ENCODE measurements at regions not wholly inside any gene's neighbourhood (a gene's known extent, or its start where the extent isn't known, plus 50 kb on each side); places are given as distances from the start of the nearest gene placed in this dataset.

GRCh38 chr20:6898928-6899327 lies 131.4 kb downstream of the BMP2 start:
- TF ChIP-seq CTCF (IDR thresholded peaks at IDR 0.05; ENCODE audit: low read depth, low read length, missing input control) (no peak), REST (IDR thresholded peaks at IDR 0.05) (no peak), ZBTB33 (IDR thresholded peaks at IDR 0.05) (no peak), RXRA (IDR thresholded peaks at IDR 0.05) (no peak), RAD21 (IDR thresholded peaks at IDR 0.05) (no peak), FOXA1 (IDR thresholded peaks at IDR 0.05) (no peak), TAF1 (conservative IDR thresholded peaks at IDR 0.05) (no peak), SP1 (IDR thresholded peaks at IDR 0.05) (no peak)

Data from liver (tissue), 3 donors.